Ishikawa (cell line): ENCODE measurements at regions not wholly inside any gene's neighbourhood (a gene's known extent, or its start where the extent isn't known, plus 50 kb on each side); places are given as distances from the start of the nearest gene placed in this dataset.

Experiments used
- CEBPB ChIP-seq: IDR thresholded peaks from 2 replicates; pipeline ENCODE4 v1.6.1; 2012
- FOXM1 ChIP-seq: IDR thresholded peaks from 2 replicates; pipeline ENCODE4 v1.6.1; 2012; ENCODE audit warnings: low read depth, borderline replicate concordance
- MAX ChIP-seq: IDR thresholded peaks from 2 replicates; pipeline ENCODE4 v1.6.1; 2012
- REST ChIP-seq: IDR thresholded peaks from 2 replicates; pipeline ENCODE4 v1.6.1; 2012; ENCODE audit warnings: low read depth, mild to moderate bottlenecking
- TAF1 ChIP-seq: IDR thresholded peaks from 2 replicates; pipeline ENCODE4 v1.6.1; 2012; ENCODE audit warnings: low read depth, mild to moderate bottlenecking
- TEAD4 ChIP-seq: IDR thresholded peaks from 2 replicates; pipeline ENCODE4 v1.6.1; 2012

GRCh38 chr2:40591774-40592173 lies 139.9 kb upstream of the SLC8A1 start:
- no peak for TF ChIP-seq TAF1
- no peak for TF ChIP-seq REST
- no peak for TF ChIP-seq CEBPB
- TF ChIP-seq TEAD4: no peak
- TF ChIP-seq FOXM1: no peak
- no peak for TF ChIP-seq MAX
